Pancreas (tissue), 10 donors: ENCODE measurements at regions not wholly inside any gene's neighbourhood (a gene's known extent, or its start where the extent isn't known, plus 50 kb on each side); places are given as distances from the start of the nearest gene placed in this dataset.

Source experiments
- ATAC-seq, 4 donors: fragments of 200-7000 bp; cut with Tn5 transposase; one replicate each; pipeline versions ENCODE4 v1.8.0 to v1.9.1; 2020; ENCODE audit warnings: mild to moderate bottlenecking in 4 of 4, moderate library complexity in 4 of 4
- DNase-seq, 6 donors: peaks; one replicate each; pipeline ENCODE4 v3.0.0-alpha.2; 2020
- FAIRE-seq: peaks from 2 replicates; lab custom pipeline; 2012; peaks lifted over from hg19 to GRCh38; lab: Jason Lieb, UNC
- H3K27ac ChIP-seq, 4 donors: fragments of 200-600 bp; sonication (generic); 1 replicate in 3 of 4; 2 replicates in 1 of 4; pipeline versions ENCODE4 v1.5.0 to v1.8.0; 2020
- H3K27me3 ChIP-seq, 4 donors: fragments of 200-600 bp; one replicate each; pipeline ENCODE4 v1.8.0; 2021
- H3K36me3 ChIP-seq, 3 donors: fragments of 200-600 bp; sonication (generic) in 1 of 3; one replicate each; pipeline versions ENCODE4 v1.5.0 to v1.8.0; 2020 to 2021
- H3K4me1 ChIP-seq, 3 donors: fragments of 200-600 bp; one replicate each; pipeline ENCODE4 v1.8.0; 2021
- H3K4me3 ChIP-seq, 4 donors: fragments of 200-600 bp; sonication (generic) in 2 of 4; one replicate each; pipeline versions ENCODE4 v1.5.0 to v1.8.0; 2020 to 2021
- H3K9me3 ChIP-seq, 4 donors: fragments of 200-600 bp; one replicate each; pipeline ENCODE4 v1.8.0; 2021
- CTCF ChIP-seq, 4 donors: fragments of 200-600 bp; sonication (generic) in 3 of 4; IDR thresholded peaks; one replicate each; pipeline versions ENCODE4 v1.5.0 to v1.8.0; 2021; ENCODE audit warnings: antibody characterized with exemption in 4 of 4
- WGBS, 2 donors: extraction: QIAGEN DNeasy Blood & Tissue Kit; methylation state at CpG; one replicate each; pipeline ENCODE4 v1.1.7; 2013; 5-methylcytosine and 5-hydroxymethylcytosine counted together
- intact Hi-C, 3 donors: fragments of 100-400 bp; cut with DNase I; formaldehyde crosslinking; loops; one replicate each; pipeline versions ENCODE4 v1.11.1 to v1.14.2; 2022
- donor health status: healthy with polysubstance abuse.
- donor health status: DM: no; HTN: no; CAD: no; lungs with moderate emphysema.
- donor health status: DM: no; HTN: no; CAD: no.
- donor health status: control.
- donor health status: control.
- donor health status: Bipolar disorder and iron deficiency.
- donor health status: DM: yes; HTN: yes; CAD: no.
- donor health status: DM: no; HTN: no; CAD: no.
- donor health status: DM: no; HTN: no; CAD: no.
- donor health status: DM: yes; HTN: yes; CAD: no.

DNA sequence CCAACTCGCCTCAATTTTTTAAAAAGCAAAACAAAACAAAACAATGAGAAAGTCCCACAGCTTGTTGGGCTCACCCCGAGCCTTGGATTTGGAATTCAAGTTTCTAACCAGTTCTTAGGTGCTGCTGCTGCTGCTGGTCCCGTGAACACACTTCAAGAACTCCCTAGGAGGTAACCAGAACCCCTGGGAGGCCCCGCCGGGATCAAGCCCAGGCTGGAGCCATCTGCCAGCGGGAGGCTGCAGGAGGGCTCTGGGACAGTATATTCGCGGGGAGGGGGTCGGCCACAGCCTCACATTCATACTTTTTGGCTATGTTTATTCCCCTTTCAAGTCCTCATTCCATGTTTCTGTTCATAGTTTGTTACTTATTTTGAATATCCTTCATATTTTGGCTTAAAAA is 223.4 kb downstream of the TFCP2L1 start:
- 81 to 88% methylated on average over 9 of the region's 9 CpGs for WGBS, 2 donors
- TF ChIP-seq CTCF (IDR thresholded peaks at IDR 0.05): no peak

GRCh38 chr2:121063471-121063870 is 221.5 kb downstream of the TFCP2L1 start:
- Histone ChIP-seq H3K4me1 (peaks cover 0 to 8% (median 6%) of the 10 kb centered on the region in 3 donors), H3K4me3 (no peak overlapping the region), H3K36me3 (no peaks in the 10 kb centered on the region), H3K27me3 (no peaks in the 10 kb centered on the region), H3K27ac (no peak overlapping the region), H3K9me3 (no peaks in the 10 kb centered on the region)
- FAIRE-seq (no peak), DNase-seq (no peak), ATAC-seq (no peak)
- no peak for TF ChIP-seq CTCF (IDR thresholded peaks at IDR 0.05)
- WGBS, 2 donors: 80 to 90% methylated on average over 3 of the region's 3 CpGs
- intact Hi-C loops: no loop called here

More for the DNA sequence above, 223.4 kb downstream of the TFCP2L1 start:
- Histone ChIP-seq H3K4me1 (peaks cover 0 to 8% (median 6%) of the 10 kb centered on the region in 3 donors), H3K27me3 (no peaks in the 10 kb centered on the region), H3K9me3 (no peaks in the 10 kb centered on the region), H3K36me3 (no peaks in the 10 kb centered on the region), H3K4me3 (no peak overlapping the region), H3K27ac (no peak overlapping the region)
- intact Hi-C loops: no loop called here
- DNase-seq (no peak), FAIRE-seq (no peak), ATAC-seq (no peak)

DNA sequence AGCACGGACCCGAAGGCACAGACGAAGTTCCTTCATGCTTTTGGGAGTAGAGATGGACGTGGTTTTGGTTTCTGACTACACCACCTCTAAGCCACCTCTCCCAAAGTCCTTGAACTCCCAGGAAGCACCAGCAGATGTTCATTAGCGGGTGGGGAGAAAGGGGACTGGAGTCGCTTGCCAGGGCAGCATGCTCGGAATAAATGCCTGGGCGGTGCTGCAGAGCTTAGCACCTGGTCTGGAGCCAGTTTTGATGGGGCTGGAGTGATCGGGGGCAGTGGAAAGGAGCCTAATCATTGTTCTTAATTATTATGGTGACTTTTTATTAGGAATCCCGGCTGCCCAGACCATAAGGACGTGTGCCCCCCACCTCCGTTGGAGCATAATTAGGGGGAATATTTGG is 220.8 kb downstream of the TFCP2L1 start:
- H3K27me3 ChIP-seq: no peaks in the 10 kb centered on the region
- peaks cover 0 to 4% (median 2%) of the 10 kb centered on the region in 3 donors for H3K4me1 ChIP-seq
- TF ChIP-seq CTCF (IDR thresholded peaks at IDR 0.05): no peak
- H3K27ac ChIP-seq: no peak overlapping the region
- H3K36me3 ChIP-seq: no peaks in the 10 kb centered on the region
- DNase-seq (no peak), ATAC-seq (no peak), FAIRE-seq (no peak)
- no peaks in the 10 kb centered on the region for H3K9me3 ChIP-seq
- H3K4me3 ChIP-seq: no peak overlapping the region
- WGBS, 2 donors: 77 to 89% methylated on average over 12 of the region's 12 CpGs
- intact Hi-C loops: no loop called here

- Histone ChIP-seq H3K36me3 (no peaks in the 10 kb centered on the region), H3K9me3 (no peaks in the 10 kb centered on the region), H3K4me3 (no peak overlapping the region), H3K27ac (no peak overlapping the region), H3K27me3 (no peaks in the 10 kb centered on the region), H3K4me1 (no peaks in the 10 kb centered on the region)
- no peak for ATAC-seq
- 77 to 91% methylated on average over 5 of the region's 5 CpGs for WGBS, 2 donors
- DNase-seq: no peak
- intact Hi-C loops: loop anchor here in 1 of 3 donors (5.0 kb wide), 1 partner anchor 373 kb away; no protein-coding TSS in a partner anchor
- no peak for TF ChIP-seq CTCF (IDR thresholded peaks at IDR 0.05)
- no peak for FAIRE-seq
Observed at GRCh38 chr2:121065239-121065638, 219.8 kb downstream of the TFCP2L1 start.

- Histone ChIP-seq H3K4me1 (no peaks in the 10 kb centered on the region), H3K36me3 (no peaks in the 10 kb centered on the region), H3K27me3 (no peaks in the 10 kb centered on the region), H3K27ac (no peak overlapping the region), H3K4me3 (no peak overlapping the region), H3K9me3 (no peaks in the 10 kb centered on the region)
- ATAC-seq (no peak), DNase-seq (no peak), FAIRE-seq (no peak)
- TF ChIP-seq CTCF (IDR thresholded peaks at IDR 0.05): no peak
- intact Hi-C loops: loop anchor here in 1 of 3 donors (5.0 kb wide), 1 partner anchor 374 kb away; no protein-coding TSS in a partner anchor
- 88 to 91% methylated on average over 6 of the region's 6 CpGs for WGBS, 2 donors
Observed at GRCh38 chr2:121066526-121066925, 218.5 kb downstream of the TFCP2L1 start.
